ENCODE measurements at regions not wholly inside any gene's neighbourhood (a gene's known extent, or its start where the extent isn't known, plus 50 kb on each side); places are given as distances from the start of the nearest gene placed in this dataset.

GRCh38 chr11:80074837-80075236 is 634.0 kb upstream of the TENM4 start:
- Mint-ChIP-seq H3K27me3 (no peaks in the 10 kb centered on the region), H3K27ac (no peak overlapping the region), H3K36me3 (no peaks in the 10 kb centered on the region), H3K4me1 (no peaks in the 10 kb centered on the region), H3K4me3 (no peak overlapping the region), H3K9me3 (peaks cover 3% of the 10 kb centered on the region)
- POLR2A ChIA-PET: no interaction called here
- DNase-seq: no peak
- ATAC-seq (ENCODE audit: low read depth): no peak

- Mint-ChIP-seq H3K4me3 (no peak overlapping the region), H3K36me3 (no peaks in the 10 kb centered on the region), H3K4me1 (no peaks in the 10 kb centered on the region), H3K9me3 (peaks cover 5% of the 10 kb centered on the region), H3K27me3 (no peaks in the 10 kb centered on the region), H3K27ac (no peak overlapping the region)
- DNase-seq: no peak
- ATAC-seq (ENCODE audit: low read depth): no peak
- POLR2A ChIA-PET: no interaction called here
These were observed 625.5 kb upstream of the TENM4 start for GRCh38 chr11:80066291-80066690.

- POLR2A ChIA-PET: no interaction called here
- Mint-ChIP-seq H3K4me1 (no peaks in the 10 kb centered on the region), H3K9me3 (peaks cover 7% of the 10 kb centered on the region), H3K27ac (no peak overlapping the region), H3K27me3 (no peaks in the 10 kb centered on the region), H3K36me3 (no peaks in the 10 kb centered on the region), H3K4me3 (no peak overlapping the region)
- no peak for ATAC-seq (ENCODE audit: low read depth)
- DNase-seq: no peak
These were observed 624.3 kb upstream of the TENM4 start for GRCh38 chr11:80065086-80065485.

- Mint-ChIP-seq H3K4me1 (no peaks in the 10 kb centered on the region), H3K4me3 (no peak overlapping the region), H3K27me3 (no peaks in the 10 kb centered on the region), H3K36me3 (no peaks in the 10 kb centered on the region), H3K27ac (no peak overlapping the region), H3K9me3 (peaks cover 7% of the 10 kb centered on the region)
- POLR2A ChIA-PET: no interaction called here
- DNase-seq (no peak), ATAC-seq (ENCODE audit: low read depth) (no peak)
These were observed 620.2 kb upstream of the TENM4 start for GRCh38 chr11:80061056-80061455.

GRCh38 chr11:80054582-80055165 is 613.8 kb upstream of the TENM4 start:
- Mint-ChIP-seq H3K4me1 (no peaks in the 10 kb centered on the region), H3K27ac (no peak overlapping the region), H3K9me3 (no peaks in the 10 kb centered on the region), H3K4me3 (no peak overlapping the region), H3K36me3 (no peaks in the 10 kb centered on the region), H3K27me3 (no peaks in the 10 kb centered on the region)
- no peak for DNase-seq
- POLR2A ChIA-PET: no interaction called here
- no peak for ATAC-seq (ENCODE audit: low read depth)

- H3K4me3 Mint-ChIP-seq: no peak overlapping the region
- H3K27ac Mint-ChIP-seq: no peak overlapping the region
- ATAC-seq (ENCODE audit: low read depth) (no peak), DNase-seq (no peak)
- no peaks in the 10 kb centered on the region for H3K36me3 Mint-ChIP-seq
- H3K27me3 Mint-ChIP-seq: no peaks in the 10 kb centered on the region
- H3K9me3 Mint-ChIP-seq: no peaks in the 10 kb centered on the region
- POLR2A ChIA-PET: no interaction called here
- no peaks in the 10 kb centered on the region for H3K4me1 Mint-ChIP-seq
These were observed 607.7 kb upstream of the TENM4 start for GRCh38 chr11:80048513-80048912.

GRCh38 chr11:80041136-80042000 is 600.5 kb upstream of the TENM4 start:
- no peak for DNase-seq
- H3K9me3 Mint-ChIP-seq: no peaks in the 10 kb centered on the region
- no peaks in the 10 kb centered on the region for H3K27me3 Mint-ChIP-seq

GRCh38 chr11:80034801-80035200 is 594.0 kb upstream of the TENM4 start:
- no peaks in the 10 kb centered on the region for H3K27me3 Mint-ChIP-seq
- no peaks in the 10 kb centered on the region for H3K36me3 Mint-ChIP-seq
- no peaks in the 10 kb centered on the region for H3K9me3 Mint-ChIP-seq
- no peak overlapping the region for H3K27ac Mint-ChIP-seq
- H3K4me1 Mint-ChIP-seq: no peaks in the 10 kb centered on the region
- POLR2A ChIA-PET: no interaction called here
- H3K4me3 Mint-ChIP-seq: no peak overlapping the region
- DNase-seq (no peak), ATAC-seq (ENCODE audit: low read depth) (no peak)

More at GRCh38 chr11:80041136-80042000, 600.5 kb upstream of the TENM4 start:
- Mint-ChIP-seq H3K4me3 (no peak overlapping the region), H3K4me1 (no peaks in the 10 kb centered on the region), H3K36me3 (no peaks in the 10 kb centered on the region), H3K27ac (no peak overlapping the region)
- ATAC-seq (ENCODE audit: low read depth): no peak
- POLR2A ChIA-PET: no interaction called here

GRCh38 chr11:80031014-80031600 is 590.3 kb upstream of the TENM4 start:
- Mint-ChIP-seq H3K27ac (no peak overlapping the region), H3K4me1 (no peaks in the 10 kb centered on the region), H3K36me3 (no peaks in the 10 kb centered on the region), H3K9me3 (peaks cover 3% of the 10 kb centered on the region), H3K4me3 (no peak overlapping the region), H3K27me3 (no peaks in the 10 kb centered on the region)
- POLR2A ChIA-PET: no interaction called here
- DNase-seq (no peak), ATAC-seq (ENCODE audit: low read depth) (no peak)

GRCh38 chr11:80028998-80029397 is 588.2 kb upstream of the TENM4 start:
- no peak overlapping the region for H3K4me3 Mint-ChIP-seq
- no peak overlapping the region for H3K27ac Mint-ChIP-seq
- DNase-seq (no peak), ATAC-seq (ENCODE audit: low read depth) (no peak)
- no peaks in the 10 kb centered on the region for H3K4me1 Mint-ChIP-seq
- no peaks in the 10 kb centered on the region for H3K36me3 Mint-ChIP-seq
- peaks cover 3% of the 10 kb centered on the region for H3K9me3 Mint-ChIP-seq
- POLR2A ChIA-PET: no interaction called here
- no peaks in the 10 kb centered on the region for H3K27me3 Mint-ChIP-seq

- POLR2A ChIA-PET: no interaction called here
- H3K4me1 Mint-ChIP-seq: no peaks in the 10 kb centered on the region
- DNase-seq: no peak
- H3K36me3 Mint-ChIP-seq: no peaks in the 10 kb centered on the region
- no peak overlapping the region for H3K4me3 Mint-ChIP-seq
- ATAC-seq (ENCODE audit: low read depth): no peak
- no peaks in the 10 kb centered on the region for H3K27me3 Mint-ChIP-seq
- peaks cover 3% of the 10 kb centered on the region for H3K9me3 Mint-ChIP-seq
- H3K27ac Mint-ChIP-seq: no peak overlapping the region
These were observed 583.3 kb upstream of the TENM4 start for GRCh38 chr11:80024119-80024518.

- Mint-ChIP-seq H3K9me3 (peaks cover 3% of the 10 kb centered on the region), H3K27me3 (no peaks in the 10 kb centered on the region), H3K4me1 (no peaks in the 10 kb centered on the region), H3K36me3 (no peaks in the 10 kb centered on the region), H3K27ac (no peak overlapping the region), H3K4me3 (no peak overlapping the region)
- ATAC-seq (ENCODE audit: low read depth) (no peak), DNase-seq (no peak)
- POLR2A ChIA-PET: no interaction called here
These were observed 582.6 kb upstream of the TENM4 start for GRCh38 chr11:80023386-80023785.

GRCh38 chr11:80010536-80010935 is 569.7 kb upstream of the TENM4 start:
- H3K9me3 Mint-ChIP-seq: no peaks in the 10 kb centered on the region
- DNase-seq (no peak), ATAC-seq (ENCODE audit: low read depth) (no peak)
- H3K27ac Mint-ChIP-seq: no peak overlapping the region
- POLR2A ChIA-PET: no interaction called here
- H3K4me1 Mint-ChIP-seq: no peaks in the 10 kb centered on the region
- H3K4me3 Mint-ChIP-seq: no peak overlapping the region
- no peaks in the 10 kb centered on the region for H3K27me3 Mint-ChIP-seq
- no peaks in the 10 kb centered on the region for H3K36me3 Mint-ChIP-seq

GRCh38 chr11:80009081-80009480 is 568.3 kb upstream of the TENM4 start:
- H3K27me3 Mint-ChIP-seq: no peaks in the 10 kb centered on the region
- no peaks in the 10 kb centered on the region for H3K4me1 Mint-ChIP-seq
- POLR2A ChIA-PET: no interaction called here
- no peak overlapping the region for H3K4me3 Mint-ChIP-seq
- ATAC-seq (ENCODE audit: low read depth) (no peak), DNase-seq (no peak)
- no peak overlapping the region for H3K27ac Mint-ChIP-seq
- H3K9me3 Mint-ChIP-seq: no peaks in the 10 kb centered on the region
- H3K36me3 Mint-ChIP-seq: no peaks in the 10 kb centered on the region
